ENCODE measurements at regions not wholly inside any gene's neighbourhood (a gene's known extent, or its start where the extent isn't known, plus 50 kb on each side); places are given as distances from the start of the nearest gene placed in this dataset.
"Not testable (repeated sequence)": the region's sequence is repeated elsewhere in the genome, so short reads cannot be mapped to it uniquely, and the experiment has no call there.

- intact Hi-C loops (cut with micrococcal nuclease): no loop called here
- Histone ChIP-seq H3K27me3 (ENCODE audit: low read depth) (peaks cover 21% of the 10 kb centered on the region), H3K36me3 (no peaks in the 10 kb centered on the region), H3K4me3 (no peak overlapping the region), H3K27ac (replicated peaks) (no peak overlapping the region), H3K9me3 (replicated peaks) (peaks cover 30% of the 10 kb centered on the region), H3K4me1 (no peaks in the 10 kb centered on the region)
- no peak for DNase-seq
- TF ChIP-seq, protein P1, sequence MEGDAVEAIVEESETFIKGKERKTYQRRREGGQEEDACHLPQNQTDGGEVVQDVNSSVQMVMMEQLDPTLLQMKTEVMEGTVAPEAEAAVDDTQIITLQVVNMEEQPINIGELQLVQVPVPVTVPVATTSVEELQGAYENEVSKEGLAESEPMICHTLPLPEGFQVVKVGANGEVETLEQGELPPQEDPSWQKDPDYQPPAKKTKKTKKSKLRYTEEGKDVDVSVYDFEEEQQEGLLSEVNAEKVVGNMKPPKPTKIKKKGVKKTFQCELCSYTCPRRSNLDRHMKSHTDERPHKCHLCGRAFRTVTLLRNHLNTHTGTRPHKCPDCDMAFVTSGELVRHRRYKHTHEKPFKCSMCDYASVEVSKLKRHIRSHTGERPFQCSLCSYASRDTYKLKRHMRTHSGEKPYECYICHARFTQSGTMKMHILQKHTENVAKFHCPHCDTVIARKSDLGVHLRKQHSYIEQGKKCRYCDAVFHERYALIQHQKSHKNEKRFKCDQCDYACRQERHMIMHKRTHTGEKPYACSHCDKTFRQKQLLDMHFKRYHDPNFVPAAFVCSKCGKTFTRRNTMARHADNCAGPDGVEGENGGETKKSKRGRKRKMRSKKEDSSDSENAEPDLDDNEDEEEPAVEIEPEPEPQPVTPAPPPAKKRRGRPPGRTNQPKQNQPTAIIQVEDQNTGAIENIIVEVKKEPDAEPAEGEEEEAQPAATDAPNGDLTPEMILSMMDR (IDR thresholded peaks at IDR 0.05; ENCODE audit: borderline replicate concordance): no peak
These were observed 121.5 kb upstream of the PPP2R3B start for GRCh38 chrX:508163-508562.

DNA sequence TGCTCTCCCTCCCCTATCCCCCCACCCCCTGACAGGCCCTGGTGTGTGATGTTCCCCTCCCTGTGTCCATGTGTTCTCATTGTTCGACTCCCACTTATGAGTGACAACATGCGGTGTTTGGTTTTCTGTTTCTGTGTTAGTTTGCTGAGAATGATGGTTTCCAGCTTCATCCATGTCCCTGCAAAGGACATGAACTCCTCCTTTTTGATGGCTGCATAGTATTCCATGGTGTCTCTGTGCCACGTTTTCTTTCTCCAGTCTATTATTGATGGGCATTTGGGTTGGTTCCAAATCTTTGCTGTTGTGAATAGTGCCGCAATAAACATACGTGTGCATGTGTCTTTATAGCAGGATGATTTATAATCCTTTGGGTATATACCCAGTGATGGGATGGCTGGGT is 121.8 kb upstream of the SHOX start:
- intact Hi-C loops (cut with micrococcal nuclease): not testable (repeated sequence)

DNA sequence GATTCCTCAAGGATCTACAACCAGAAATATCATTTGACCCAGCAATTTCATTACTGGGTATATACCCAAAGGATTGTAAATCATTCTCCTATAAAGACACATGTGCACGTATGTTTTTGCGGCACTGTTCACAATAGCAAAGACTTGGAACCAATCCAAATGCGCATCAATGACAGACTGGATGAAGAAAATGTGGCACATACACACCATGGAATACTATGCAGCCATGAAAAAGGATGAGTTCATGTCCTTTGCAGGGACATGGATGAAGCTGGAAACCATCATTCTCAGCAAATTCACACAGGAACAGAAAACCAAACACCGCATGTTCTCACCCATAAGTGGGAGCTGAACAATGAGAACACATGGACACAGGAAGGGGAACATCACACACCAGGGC is 119.5 kb upstream of the SHOX start:
- H3K36me3 ChIP-seq; DNase-seq; intact Hi-C loops (cut with micrococcal nuclease); H3K27me3 ChIP-seq (ENCODE audit: low read depth); H3K4me1 ChIP-seq; H3K4me3 ChIP-seq; H3K27ac ChIP-seq (replicated peaks): not testable (repeated sequence)
- H3K9me3 ChIP-seq (replicated peaks): peaks cover 30% of the 10 kb centered on the region

More for the DNA sequence above, 121.8 kb upstream of the SHOX start:
- H3K4me3 ChIP-seq; DNase-seq; H3K4me1 ChIP-seq; H3K27ac ChIP-seq (replicated peaks); H3K36me3 ChIP-seq: not testable (repeated sequence)
- H3K9me3 ChIP-seq (replicated peaks): peaks cover 30% of the 10 kb centered on the region
- peaks cover 14% of the 10 kb centered on the region for H3K27me3 ChIP-seq (ENCODE audit: low read depth)

DNA sequence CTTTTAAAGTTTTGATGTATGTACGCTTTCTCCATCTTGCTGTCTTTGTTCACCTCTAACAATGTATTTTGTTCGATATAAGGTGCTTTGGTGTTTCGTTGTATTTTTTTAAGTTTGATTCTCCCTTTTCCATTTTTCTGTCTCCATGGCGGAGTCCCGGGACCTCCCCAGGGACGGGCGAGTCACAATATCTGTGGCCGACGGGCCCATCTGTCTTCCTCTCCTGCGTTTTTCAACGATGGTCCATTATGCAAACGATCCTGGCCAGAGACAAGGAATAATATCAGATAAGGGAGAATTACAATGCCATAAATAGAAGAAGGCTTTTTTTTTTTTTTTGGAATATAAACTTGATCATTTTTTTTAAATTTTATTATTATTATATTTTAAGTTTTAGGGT is 112.3 kb upstream of the SHOX start:
- Histone ChIP-seq H3K27ac (replicated peaks) (no peak overlapping the region), H3K9me3 (replicated peaks) (peaks cover 4% of the 10 kb centered on the region), H3K36me3 (no peaks in the 10 kb centered on the region), H3K27me3 (ENCODE audit: low read depth) (peaks cover 32% of the 10 kb centered on the region), H3K4me1 (no peaks in the 10 kb centered on the region), H3K4me3 (no peak overlapping the region)
- intact Hi-C loops (cut with micrococcal nuclease): no loop called here
- TF ChIP-seq, protein P1 (IDR thresholded peaks at IDR 0.05; ENCODE audit: borderline replicate concordance): no peak
- DNase-seq: no peak

GRCh38 chrX:519741-520140 is 110.8 kb upstream of the SHOX start:
- TF ChIP-seq, protein P1 (IDR thresholded peaks at IDR 0.05; ENCODE audit: borderline replicate concordance): no peak
- Histone ChIP-seq H3K4me1 (no peaks in the 10 kb centered on the region), H3K4me3 (no peak overlapping the region), H3K27ac (replicated peaks) (no peak overlapping the region), H3K9me3 (replicated peaks) (peaks cover 4% of the 10 kb centered on the region), H3K27me3 (ENCODE audit: low read depth) (peaks cover 32% of the 10 kb centered on the region), H3K36me3 (no peaks in the 10 kb centered on the region)
- intact Hi-C loops (cut with micrococcal nuclease): no loop called here
- no peak for DNase-seq

DNA sequence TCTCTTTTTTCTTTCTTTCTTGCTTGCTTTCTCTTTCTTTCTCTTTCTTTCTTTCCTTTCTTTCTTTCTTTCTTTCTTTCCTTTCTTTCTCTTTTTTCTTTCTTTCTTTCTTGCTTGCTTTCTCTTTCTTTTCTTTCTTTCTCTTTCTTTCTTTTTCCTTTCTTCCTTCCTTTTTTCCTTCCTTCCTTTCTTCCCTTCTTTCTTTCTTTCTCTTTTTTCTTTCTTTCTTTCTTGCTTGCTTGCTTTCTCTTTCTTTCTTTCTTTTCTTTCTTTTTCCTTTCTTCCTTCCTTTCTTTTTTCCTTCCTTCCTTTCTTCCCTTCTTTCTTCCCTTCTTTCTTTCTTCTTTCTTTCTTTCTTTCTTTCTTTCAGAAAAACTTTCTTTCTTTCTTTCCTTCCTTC is 108.1 kb upstream of the SHOX start:
- intact Hi-C loops (cut with micrococcal nuclease): no loop called here
- TF ChIP-seq, protein P1 (IDR thresholded peaks at IDR 0.05; ENCODE audit: borderline replicate concordance): no peak
- H3K9me3 ChIP-seq (replicated peaks): peaks cover 9% of the 10 kb centered on the region
- H3K27ac ChIP-seq (replicated peaks): no peak overlapping the region
- peaks cover 25% of the 10 kb centered on the region for H3K27me3 ChIP-seq (ENCODE audit: low read depth)
- no peak overlapping the region for H3K4me3 ChIP-seq
- no peak for DNase-seq
- no peaks in the 10 kb centered on the region for H3K4me1 ChIP-seq
- H3K36me3 ChIP-seq: no peaks in the 10 kb centered on the region

GRCh38 chrX:525134-525533 is 105.5 kb upstream of the SHOX start:
- no peak for DNase-seq
- Histone ChIP-seq H3K36me3 (no peaks in the 10 kb centered on the region), H3K4me3 (no peak overlapping the region), H3K27ac (replicated peaks) (no peak overlapping the region), H3K4me1 (no peaks in the 10 kb centered on the region), H3K27me3 (ENCODE audit: low read depth) (peaks cover 10% of the 10 kb centered on the region), H3K9me3 (replicated peaks) (peaks cover 9% of the 10 kb centered on the region)
- TF ChIP-seq, protein P1 (IDR thresholded peaks at IDR 0.05; ENCODE audit: borderline replicate concordance): no peak
- intact Hi-C loops (cut with micrococcal nuclease): no loop called here

Data from left ventricle myocardium inferior (tissue), 1 donor.